ENCODE measurements at regions not wholly inside any gene's neighbourhood (a gene's known extent, or its start where the extent isn't known, plus 50 kb on each side); places are given as distances from the start of the nearest gene placed in this dataset.

- DNase-seq, result no peak
These were observed 202.6 kb upstream of the AVPR1A start for GRCh38 chr12:63353559-63353958.

GRCh38 chr12:63351370-63351769 is 200.4 kb upstream of the AVPR1A start:
- Histone ChIP-seq H3K27ac (ENCODE audit: low read length) (no peak overlapping the region), H3K4me1 (ENCODE audit: insufficient read depth, low read length) (peaks cover 5% of the 10 kb centered on the region; the same call in 1 of the 2 replicates), H3K4me2 (ENCODE audit: insufficient read depth, low read length) (no peak overlapping the region), H3K9ac (ENCODE audit: low read depth, low read length) (no peak overlapping the region), H3K36me3 (ENCODE audit: insufficient read depth, low read length) (no peaks in the 10 kb centered on the region), H3K4me3 (ENCODE audit: low read depth in 1 of 2, low read length in 2 of 2) (no peak overlapping the region), H2AFZ (ENCODE audit: low read depth, low read length) (no peak overlapping the region), H3K79me2 (ENCODE audit: insufficient read depth, low read length) (no peaks in the 10 kb centered on the region), H3K9me3 (ENCODE audit: insufficient read depth, low read length, severe bottlenecking) (no peaks in the 10 kb centered on the region), H4K20me1 (ENCODE audit: insufficient read depth, low read length) (no peaks in the 10 kb centered on the region), H3K27me3 (ENCODE audit: insufficient read depth, low read length, poor library complexity) (no peaks in the 10 kb centered on the region)
- ATAC-seq (ENCODE audit: insufficient read depth, low read depth) (no peak), DNase-seq (no peak)
- TF ChIP-seq CTCF (IDR thresholded peaks at IDR 0.05; ENCODE audit: borderline replicate concordance, extremely low read depth, low read length, poor library complexity, severe bottlenecking), result no peak
- no peak for TF ChIP-seq EZH2 (IDR thresholded peaks at IDR 0.05; ENCODE audit: borderline replicate concordance, low read depth, low read length, severe bottlenecking)

More at GRCh38 chr12:63353559-63353958, 202.6 kb upstream of the AVPR1A start:
- no peaks in the 10 kb centered on the region for H3K9me3 ChIP-seq (ENCODE audit: insufficient read depth, low read length, severe bottlenecking)
- no peaks in the 10 kb centered on the region for H3K27me3 ChIP-seq (ENCODE audit: insufficient read depth, low read length, poor library complexity)
- no peak overlapping the region for H3K9ac ChIP-seq (ENCODE audit: low read depth, low read length)
- peaks cover 4% of the 10 kb centered on the region; the same call in 1 of the 2 replicates for H3K4me1 ChIP-seq (ENCODE audit: insufficient read depth, low read length)
- no peaks in the 10 kb centered on the region for H4K20me1 ChIP-seq (ENCODE audit: insufficient read depth, low read length)
- H2AFZ ChIP-seq (ENCODE audit: low read depth, low read length), result no peak overlapping the region
- ATAC-seq (ENCODE audit: insufficient read depth, low read depth), result no peak
- no peak overlapping the region for H3K4me3 ChIP-seq (ENCODE audit: low read depth in 1 of 2, low read length in 2 of 2)
- H3K36me3 ChIP-seq (ENCODE audit: insufficient read depth, low read length), result no peaks in the 10 kb centered on the region
- H3K4me2 ChIP-seq (ENCODE audit: insufficient read depth, low read length), result no peak overlapping the region
- H3K27ac ChIP-seq (ENCODE audit: low read length), result no peak overlapping the region
- no peaks in the 10 kb centered on the region for H3K79me2 ChIP-seq (ENCODE audit: insufficient read depth, low read length)
- TF ChIP-seq EZH2 (IDR thresholded peaks at IDR 0.05; ENCODE audit: borderline replicate concordance, low read depth, low read length, severe bottlenecking) (no peak), CTCF (IDR thresholded peaks at IDR 0.05; ENCODE audit: borderline replicate concordance, extremely low read depth, low read length, poor library complexity, severe bottlenecking) (peak; percentile 9)

- Histone ChIP-seq H3K4me1 (ENCODE audit: insufficient read depth, low read length) (peaks cover 5% of the 10 kb centered on the region; the same call in 1 of the 2 replicates), H3K4me2 (ENCODE audit: insufficient read depth, low read length) (no peak overlapping the region), H3K9ac (ENCODE audit: low read depth, low read length) (no peak overlapping the region), H3K79me2 (ENCODE audit: insufficient read depth, low read length) (no peaks in the 10 kb centered on the region), H3K4me3 (ENCODE audit: low read depth in 1 of 2, low read length in 2 of 2) (no peak overlapping the region), H3K27ac (ENCODE audit: low read length) (0 out of 2 replicates have a peak overlapping the region, but pooled peaks have one; percentile 23), H4K20me1 (ENCODE audit: insufficient read depth, low read length) (no peaks in the 10 kb centered on the region), H2AFZ (ENCODE audit: low read depth, low read length) (peak overlapping the region; percentile 24), H3K27me3 (ENCODE audit: insufficient read depth, low read length, poor library complexity) (no peaks in the 10 kb centered on the region), H3K9me3 (ENCODE audit: insufficient read depth, low read length, severe bottlenecking) (no peaks in the 10 kb centered on the region), H3K36me3 (ENCODE audit: insufficient read depth, low read length) (no peaks in the 10 kb centered on the region)
- TF ChIP-seq CTCF (IDR thresholded peaks at IDR 0.05; ENCODE audit: borderline replicate concordance, extremely low read depth, low read length, poor library complexity, severe bottlenecking), result no peak
- no peak for TF ChIP-seq EZH2 (IDR thresholded peaks at IDR 0.05; ENCODE audit: borderline replicate concordance, low read depth, low read length, severe bottlenecking)
- ATAC-seq (ENCODE audit: insufficient read depth, low read depth) (no peak), DNase-seq (no peak)
These were observed 197.6 kb upstream of the AVPR1A start for GRCh38 chr12:63348556-63348955.

All from DND-41 (cell line).